OCI-M2 (cell line): ENCODE measurements at regions not wholly inside any gene's neighbourhood (a gene's known extent, or its start where the extent isn't known, plus 50 kb on each side); places are given as distances from the start of the nearest gene placed in this dataset.
"Not testable (repeated sequence)": the region's sequence is repeated elsewhere in the genome, so short reads cannot be mapped to it uniquely, and the experiment has no call there.

Experiments used
- DNase-seq: peaks from one replicate; lab custom pipeline; 2025; ENCODE audit not compliant: unreplicated experiment; lab: John Stamatoyannopoulos, UW

DNA sequence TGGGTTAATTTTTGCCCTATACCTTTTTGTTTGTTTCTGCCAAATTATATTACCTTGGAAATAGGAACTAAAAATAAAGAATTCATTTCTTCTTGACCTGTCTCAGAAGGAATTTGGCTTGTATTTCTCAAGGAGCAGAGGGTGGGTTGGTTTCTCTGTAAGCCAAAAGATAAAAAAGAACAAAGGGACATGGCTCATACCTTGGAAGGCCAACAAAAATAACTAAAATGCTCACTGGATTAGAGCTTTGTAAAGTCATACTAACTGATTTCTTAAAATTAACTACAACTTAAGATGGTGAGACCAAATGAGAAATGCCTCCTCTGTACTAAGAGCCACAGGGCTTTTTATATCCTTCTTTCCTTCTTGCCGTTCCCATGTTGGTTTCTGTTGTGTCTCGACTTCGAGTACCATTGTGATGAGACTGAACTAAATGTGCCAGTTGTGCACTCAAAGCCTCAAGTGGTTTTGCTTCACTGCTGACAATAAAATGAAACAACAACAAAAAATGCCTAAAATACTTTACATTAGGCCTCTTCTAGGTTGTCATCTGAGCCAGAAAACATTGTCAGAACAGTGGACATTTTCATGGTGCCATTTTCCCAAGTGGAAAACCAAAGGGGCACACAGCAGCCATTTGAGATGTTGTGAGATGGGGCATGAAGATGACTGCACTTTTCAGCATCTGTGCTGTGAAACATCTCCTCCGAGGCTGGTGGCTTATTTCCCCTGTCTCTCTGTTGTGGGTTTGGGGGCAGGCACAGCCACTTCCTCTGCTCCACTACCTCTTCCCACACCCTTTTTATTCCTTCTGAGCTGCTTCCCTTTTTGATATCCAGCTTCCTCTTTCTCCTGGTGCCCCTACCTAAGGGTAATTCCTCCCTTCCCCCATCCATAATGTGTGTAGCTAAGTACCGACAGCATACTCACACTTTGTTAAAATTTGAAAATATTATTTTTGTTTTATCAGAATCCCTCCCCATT lies 51.8 kb upstream of the AGR3 start:
- no peak for DNase-seq

DNA sequence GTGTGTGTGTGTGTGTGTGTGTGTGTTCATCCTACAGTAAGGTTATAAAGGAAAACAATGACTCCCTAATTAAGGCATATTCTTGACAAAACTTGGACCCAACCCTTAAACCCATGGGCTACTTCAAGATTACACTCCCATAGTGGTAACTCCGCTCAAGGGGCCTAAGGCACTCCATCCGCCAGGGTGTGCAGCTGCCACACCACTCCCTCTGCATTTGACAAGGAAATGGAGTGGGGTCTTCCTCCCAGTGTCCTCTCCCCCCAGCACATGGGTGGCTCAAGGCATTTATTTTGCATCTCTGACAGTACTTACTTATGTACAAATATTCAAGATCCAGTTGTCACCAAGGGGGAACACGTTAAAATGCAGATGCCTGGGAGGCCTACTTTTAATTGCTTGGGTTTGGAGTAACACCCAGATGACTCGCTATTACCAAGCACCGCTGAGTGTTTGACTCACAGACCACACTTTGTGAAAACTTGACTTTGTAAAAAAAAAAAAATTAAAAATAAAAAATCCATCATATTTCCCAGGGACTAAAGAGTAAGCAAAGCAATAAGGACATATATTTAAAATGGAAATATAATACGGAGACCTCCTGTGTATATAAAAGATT lies 53.0 kb upstream of the AGR3 start:
- no peak for DNase-seq

DNA sequence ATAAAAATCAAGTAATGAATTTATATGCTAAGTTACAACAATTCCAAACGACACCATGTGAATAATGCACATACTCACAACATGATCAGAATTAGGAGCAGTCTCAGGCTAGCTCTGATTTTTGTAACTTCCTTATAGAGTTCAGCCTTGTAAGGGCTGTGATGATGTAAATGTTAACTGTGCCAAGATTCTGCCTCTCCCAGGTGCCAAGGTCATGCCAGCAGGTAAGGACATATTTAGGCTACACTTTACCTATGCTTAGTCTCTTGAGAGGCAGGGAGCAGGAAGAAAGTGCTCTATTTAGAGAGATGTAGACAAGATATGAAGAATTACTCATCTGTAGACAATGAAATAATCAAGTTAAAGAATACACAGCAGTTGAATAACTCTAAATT lies 53.6 kb upstream of the AGR3 start:
- no peak for DNase-seq

DNA sequence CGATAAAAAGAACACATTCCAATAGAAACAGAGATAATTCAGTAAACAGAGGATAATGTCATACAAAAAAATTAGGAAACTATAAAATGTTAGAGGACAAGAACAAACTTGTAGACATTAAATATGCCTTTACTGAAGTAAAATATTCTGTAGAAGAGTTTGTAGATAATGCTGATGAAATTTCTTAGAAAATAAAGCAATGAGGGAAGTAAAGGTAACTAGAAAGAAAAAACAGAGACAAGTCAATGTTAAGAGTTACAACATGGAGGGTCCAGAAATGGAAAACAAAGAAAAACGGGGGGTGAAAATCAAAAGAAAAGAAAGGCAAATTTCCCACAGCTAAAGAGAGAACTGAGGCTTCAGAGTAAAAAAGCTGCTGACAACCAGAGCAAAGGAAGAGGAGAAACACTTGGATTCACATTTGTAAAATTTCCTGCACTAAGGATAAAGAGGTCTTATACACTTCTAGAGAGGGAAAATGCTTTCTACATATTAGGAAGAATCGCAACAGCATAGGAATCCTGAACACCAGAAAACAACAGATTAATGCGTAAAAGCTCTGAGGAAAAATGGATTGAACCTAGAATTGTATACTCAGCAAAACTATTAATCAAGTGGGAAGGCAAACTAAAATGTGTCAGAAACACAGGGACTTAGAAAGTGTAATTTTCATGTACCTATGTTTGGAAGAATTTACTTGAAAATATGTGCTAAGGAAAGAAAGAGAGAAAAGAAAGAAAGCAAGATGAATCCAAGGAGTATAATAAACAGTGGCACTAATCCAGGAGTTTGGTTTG lies 55.0 kb upstream of the AGR3 start:
- no peak for DNase-seq

DNA sequence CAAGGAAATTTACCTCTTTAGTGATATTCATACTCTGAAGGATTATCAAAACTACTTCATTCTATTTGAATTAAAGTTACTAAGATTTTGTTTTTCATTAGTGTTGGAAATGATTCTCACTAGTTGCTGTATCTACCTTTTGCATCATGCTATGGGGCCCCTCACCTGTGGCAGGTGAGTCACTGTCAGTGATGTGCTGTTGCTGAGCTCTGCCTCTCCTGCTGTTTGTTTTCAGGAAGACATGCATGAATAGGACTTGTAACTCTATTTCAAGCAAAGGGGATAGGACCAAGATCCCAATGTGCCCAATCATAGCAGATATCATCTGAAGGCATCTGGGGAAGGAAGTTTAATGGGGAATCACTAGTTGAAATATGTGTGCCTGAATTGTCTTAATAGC lies 57.4 kb upstream of the AGR3 start:
- DNase-seq, result no peak

DNA sequence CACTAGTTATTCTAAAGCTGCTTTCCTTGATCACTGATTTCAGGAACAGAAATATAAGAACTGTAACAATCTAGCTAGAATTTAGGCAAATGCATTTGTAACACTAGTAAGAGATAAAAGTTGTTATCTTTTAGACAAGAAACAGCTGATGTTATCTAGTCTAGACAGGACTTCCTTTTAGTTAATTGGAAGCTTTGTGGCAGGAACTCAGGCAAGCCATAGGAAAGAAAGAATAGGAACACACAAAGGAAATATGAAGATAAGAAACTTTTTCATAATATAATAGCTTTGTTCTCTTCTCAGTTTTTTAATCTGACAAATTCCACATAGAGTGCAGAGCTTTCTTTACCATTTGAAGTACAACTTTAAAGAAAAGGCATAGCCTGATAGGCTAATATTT lies 59.0 kb upstream of the AGR3 start:
- no peak for DNase-seq

DNA sequence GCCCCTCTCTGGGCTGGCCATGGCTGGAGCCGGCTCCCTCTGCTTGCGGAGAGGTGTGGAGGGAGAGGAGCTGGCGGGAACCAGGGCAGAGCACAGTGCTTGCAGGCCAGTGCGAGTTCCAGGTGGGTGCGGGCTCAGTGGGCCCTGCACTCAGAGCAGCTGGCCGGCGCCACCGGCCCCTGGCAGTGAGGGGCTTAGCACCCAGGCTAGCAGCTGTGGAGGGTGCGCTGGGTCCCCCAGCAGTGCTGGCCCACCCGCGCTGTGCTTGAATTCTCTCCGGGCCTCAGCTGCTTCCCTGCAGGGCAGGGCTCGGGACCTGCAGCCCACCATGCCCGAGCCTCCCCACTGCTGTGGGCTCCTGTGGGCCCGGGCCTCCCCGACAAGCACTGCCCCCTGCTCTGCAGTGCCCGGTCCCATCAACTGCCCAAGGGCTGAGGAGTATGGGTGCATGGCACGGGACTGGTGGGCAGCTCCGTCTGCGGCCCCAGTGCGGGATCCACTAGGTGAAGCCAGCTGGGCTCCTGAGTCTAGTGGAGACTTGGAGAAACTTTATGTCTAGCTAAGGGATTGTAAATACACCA lies 61.2 kb upstream of the AGR3 start:
- DNase-seq, result no peak

DNA sequence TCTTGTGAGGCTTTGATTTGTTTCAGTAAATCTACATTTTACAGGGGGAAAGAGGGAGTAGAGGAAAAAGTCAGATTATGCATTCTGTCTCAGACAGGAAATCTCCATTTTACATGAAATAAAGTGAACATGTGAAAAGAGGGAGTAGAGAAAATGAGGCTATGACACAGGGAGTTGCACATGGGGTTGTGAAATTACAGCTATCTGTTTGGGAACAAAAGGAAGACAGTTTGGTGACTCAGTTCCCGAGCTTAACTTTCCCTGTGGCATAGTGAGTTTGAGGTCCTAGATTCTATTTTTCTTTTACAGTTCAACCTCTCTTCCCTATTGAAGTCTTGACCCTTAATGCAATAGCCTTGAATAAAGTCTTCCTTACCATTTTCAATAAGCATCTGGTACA lies 63.2 kb upstream of the AGR3 start:
- no peak for DNase-seq

DNA sequence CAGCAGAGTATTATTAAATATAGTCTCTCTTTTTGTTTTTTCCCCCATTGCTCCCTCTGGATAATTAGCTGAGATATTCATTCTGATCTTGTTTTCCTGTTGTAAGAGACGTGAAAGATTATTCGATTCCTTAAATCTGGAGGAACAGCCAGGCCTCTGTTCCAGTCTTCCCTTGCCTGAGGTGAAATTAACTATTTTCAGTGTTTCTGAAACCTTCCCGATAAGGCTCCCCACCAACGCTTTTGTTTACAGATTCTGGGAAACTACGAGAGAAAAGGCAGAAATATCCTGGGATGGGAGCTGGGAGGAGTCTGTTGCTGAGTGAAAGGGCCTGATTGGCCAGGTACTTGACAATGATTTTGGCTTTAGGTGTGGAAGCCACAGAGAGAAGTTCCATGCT lies 63.6 kb upstream of the AGR3 start:
- no peak for DNase-seq

DNA sequence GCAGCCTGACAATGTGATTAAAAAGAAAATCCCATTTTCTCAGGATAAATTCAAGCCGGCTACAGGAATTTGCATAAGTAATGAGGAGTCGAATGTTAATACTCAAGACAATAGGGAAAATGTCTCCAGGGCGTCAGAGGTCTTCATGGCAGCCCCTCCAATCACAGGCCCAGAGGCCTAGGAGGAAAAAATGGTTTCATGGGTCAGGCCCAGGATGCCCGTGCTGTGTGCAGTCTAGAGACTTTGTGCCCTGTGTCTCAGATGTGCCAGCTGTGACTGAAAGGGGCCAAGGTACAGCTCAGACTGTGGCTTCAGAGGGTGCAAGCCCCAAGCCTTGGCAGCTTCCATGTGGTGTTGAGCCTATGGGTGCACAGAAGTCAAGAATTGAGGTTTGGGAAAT lies 66.3 kb upstream of the AGR3 start:
- not testable (repeated sequence) for DNase-seq

DNA sequence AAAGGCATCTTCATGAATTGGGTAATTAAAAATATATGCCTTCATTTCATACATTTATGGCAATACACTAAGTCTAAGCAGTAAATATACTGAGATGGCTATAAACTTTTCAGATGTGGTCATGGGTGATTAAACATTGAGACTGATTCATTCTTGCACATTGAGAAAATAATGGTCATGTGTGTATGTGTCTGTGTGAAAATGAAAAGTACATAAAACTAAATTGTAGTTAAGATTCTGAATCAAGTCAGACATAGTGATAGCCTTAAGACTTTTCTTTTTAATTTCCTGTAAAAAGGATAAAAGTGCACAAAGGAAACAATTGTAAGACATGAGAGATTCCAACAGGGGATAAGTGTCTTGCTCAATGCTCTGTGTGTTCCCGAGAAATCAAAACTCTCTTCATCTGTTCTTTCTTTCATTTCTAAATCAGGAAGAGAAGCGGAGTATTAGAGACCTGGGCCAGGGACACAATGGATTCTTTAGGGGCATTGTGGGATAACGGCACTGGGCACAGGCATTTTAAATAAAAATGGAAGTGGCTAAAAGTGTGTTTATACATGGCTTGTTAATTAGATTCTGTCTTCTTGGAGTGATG lies 69.8 kb upstream of the AGR3 start:
- DNase-seq, result no peak

DNA sequence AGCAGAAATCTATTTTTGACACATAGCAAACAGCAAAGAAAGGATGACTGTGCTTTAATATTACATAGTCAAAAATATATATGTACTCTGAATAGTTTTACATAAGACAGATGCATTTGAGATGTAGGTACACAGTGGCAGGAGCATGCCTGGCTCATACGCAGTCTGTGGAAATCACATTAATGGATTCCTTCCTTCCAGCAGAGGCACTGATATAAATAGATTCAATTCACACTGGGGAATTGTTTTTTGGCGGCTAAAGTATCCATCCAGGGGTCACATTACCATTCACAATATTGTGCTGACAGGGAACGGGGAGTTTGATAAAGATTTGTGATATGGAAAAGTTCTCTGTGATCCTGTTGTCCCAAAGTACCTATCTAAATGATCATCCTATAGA lies 72.5 kb upstream of the AGR3 start:
- DNase-seq, result no peak

DNA sequence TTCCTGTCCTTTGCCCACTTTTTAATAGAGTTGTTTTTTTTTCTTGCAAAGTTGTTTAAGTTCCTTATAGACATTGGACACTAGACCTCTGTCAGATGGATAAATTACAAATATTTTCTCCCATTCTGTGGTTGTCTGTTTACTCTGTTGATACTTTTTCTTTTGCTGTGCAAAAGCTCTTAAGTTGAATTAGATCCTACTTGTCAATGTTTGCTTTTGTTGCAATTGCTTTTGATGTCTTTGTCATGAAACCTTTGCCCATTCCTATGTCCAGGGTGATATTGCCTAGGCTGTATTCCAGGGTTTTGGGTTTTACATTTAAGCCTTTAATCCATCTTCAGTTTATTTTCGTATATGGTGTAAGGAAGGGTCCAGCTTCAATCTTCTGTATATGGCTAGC lies 76.9 kb upstream of the AGR3 start:
- DNase-seq, result no peak

DNA sequence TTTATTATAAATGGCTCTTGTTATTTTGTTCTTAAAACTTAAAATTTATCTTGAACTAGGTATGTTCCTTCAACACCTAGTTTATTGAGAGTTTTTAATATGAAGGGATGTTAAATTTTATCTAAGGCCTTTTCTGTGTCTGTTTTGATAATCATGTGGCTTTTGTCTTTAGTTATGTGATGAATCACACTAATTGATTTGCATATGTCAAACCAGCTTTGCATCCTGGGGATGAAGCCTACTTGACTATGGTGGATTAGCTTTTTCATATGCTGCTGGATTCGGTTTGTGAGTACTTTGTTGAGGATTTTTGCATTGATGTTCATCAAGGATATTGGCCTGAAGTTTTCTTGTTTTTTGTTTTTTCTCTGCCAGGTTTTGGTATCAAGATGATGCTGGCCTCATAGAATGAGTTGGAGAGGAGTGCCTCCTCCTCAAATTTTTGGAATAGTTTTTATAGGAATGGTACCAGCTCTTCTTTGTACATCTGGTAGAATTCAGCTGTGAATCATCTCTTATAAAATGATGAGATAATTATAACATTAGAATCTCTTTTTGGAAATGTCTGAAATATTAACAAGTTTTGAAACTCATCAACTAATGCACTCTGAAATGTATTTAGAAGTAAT lies 78.7 kb upstream of the AGR3 start:
- no peak for DNase-seq

DNA sequence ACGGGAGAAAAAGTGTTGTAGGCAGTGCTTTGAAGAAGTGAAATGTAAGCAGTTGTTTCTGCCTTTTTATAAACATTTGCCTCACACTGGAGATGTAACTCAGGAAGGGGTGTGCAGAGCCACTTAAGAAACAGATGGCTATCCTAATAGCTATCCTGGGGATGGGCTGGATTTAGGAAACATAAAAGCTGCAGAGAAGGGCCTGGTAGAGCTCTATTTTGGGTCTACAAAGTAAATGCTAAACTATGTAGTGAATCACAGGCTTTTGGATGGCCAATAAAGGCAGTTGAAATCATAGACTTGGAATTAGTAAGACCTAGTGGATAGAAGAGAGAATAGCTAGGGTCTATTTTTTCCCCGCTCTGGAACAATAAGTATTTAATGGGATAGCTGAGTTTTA lies 79.9 kb upstream of the AGR3 start:
- no peak for DNase-seq

DNA sequence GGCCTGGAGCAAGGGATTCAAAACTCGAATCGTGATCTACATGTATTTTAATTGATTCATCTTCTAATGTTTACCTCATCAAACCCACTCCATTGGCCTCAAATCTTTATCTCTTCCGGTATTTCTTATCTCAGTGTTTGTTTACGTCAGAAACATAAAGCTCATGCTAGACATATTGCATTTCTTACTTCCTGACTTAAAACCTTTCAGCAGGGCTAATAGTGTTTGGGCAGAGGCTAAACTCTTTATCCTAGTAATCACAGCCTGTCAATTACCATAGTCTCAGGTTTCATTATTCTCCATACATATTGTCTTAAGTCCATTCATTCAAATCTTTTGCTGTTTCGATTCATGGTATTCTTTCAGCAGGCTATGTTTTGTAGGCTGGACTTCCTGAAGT lies 81.3 kb upstream of the AGR3 start:
- no peak for DNase-seq

DNA sequence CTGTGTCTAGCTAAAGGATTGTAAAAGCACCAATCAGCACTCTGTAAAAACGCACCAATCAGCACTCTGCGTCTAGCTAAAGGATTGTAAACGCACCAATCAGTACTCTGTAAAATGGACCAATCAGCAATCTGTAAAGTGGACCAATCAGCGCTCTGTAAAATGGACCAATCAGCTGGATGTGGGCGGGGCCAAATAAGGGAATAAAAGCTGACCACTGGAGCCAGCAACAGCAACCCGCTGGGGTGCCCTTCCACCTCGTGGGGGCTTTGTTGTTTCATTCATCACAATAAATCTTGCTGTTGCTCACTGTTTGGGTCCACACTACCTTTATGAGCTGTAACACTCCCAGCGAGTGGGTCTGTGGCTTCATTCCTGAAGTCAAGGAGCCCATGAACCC lies 83.9 kb upstream of the AGR3 start:
- DNase-seq, result not testable (repeated sequence)

DNA sequence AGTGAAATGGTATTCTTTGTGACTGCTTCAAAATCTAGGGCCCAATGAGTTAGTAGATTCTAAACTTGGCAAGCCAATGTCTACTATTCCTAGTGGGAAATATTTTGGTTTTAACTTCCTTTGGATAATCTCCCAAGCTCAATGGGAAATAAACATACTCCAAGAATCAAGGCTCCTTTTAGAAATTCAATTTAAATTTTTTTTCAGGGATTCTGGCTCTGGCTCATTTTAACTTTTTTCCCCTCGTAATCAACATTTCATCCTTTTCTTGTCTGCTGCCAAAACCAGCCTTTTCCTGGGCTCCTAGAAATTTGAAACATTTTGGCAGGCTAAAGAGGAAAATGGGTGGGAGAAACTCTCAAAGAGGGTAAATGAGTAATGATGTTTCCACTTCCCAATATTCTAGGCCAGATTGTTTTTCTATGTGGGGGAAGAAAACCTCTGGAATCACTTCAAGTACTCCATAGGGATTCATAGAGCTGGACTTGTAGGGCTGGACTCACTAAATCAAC lies 85.6 kb upstream of the AGR3 start:
- DNase-seq, result no peak

DNA sequence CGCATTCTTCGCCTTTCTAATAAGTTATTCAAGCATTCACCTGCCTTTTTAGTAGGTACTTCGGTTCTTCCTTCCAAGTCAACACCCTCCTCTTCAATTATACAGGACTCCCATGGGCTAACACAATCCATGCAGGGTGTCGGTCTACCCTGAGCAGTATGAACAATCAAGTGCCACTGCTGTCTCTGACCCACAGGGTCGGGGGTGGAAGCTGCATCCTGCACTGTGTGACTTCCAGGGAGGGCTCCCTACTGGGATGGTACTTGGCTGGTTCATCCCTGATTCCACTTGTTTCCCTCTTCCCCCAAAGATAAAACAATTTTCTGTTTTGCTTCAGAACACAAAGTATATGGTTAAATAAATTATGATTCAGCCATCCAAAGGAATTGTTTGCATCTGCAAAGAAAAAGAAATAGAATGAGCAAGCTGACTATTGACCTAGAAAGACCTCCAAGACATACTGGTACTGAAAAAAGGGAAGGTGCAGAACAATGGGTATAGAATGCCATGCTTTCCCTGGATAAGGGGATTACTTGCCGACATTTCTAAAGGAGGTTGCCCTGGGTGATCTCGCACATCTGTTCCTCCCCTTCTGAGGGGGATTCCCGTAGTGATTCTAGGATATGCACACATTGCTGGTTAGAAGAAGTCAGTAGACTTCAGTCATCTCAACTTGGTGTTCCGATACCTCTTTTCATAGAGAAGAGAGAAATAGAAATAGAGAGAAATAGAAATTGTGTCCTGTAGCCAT lies 89.1 kb upstream of the AGR3 start:
- no peak for DNase-seq

DNA sequence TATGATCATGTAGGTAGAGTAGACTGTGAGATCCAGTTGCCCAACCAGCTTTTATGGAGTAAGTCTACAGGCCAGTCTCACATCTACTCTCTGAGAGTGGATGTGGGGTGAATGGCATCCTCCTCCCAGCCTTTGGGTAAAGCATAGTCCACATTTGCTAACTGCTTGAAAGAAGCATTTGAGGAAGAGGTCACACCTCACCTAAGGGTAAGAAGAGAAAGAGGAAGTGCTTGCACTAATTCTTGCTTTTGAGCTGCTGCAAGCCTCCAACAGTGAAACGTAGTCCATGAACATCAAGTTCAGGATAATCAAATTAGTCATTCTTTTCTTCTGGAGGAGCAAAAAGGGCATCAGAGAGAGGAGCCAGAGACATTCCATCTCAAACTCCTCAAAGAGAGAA lies 93.9 kb upstream of the AGR3 start:
- no peak for DNase-seq
